Nephron (organoid): ENCODE measurements at regions not wholly inside any gene's neighbourhood (a gene's known extent, or its start where the extent isn't known, plus 50 kb on each side); places are given as distances from the start of the nearest gene placed in this dataset.
A peak's percentile ranks its signal among the peaks of the same experiment; 100 is the strongest.

Experiments used
- H3K27ac Mint-ChIP-seq, 3 experiments: 2 replicates each; pipeline ENCODE4 v1.8.0; 2020; ENCODE audit warnings: mixed read lengths in 3 of 3, mild to moderate bottlenecking in 2 of 3, moderate library complexity in 1 of 3
- H3K27me3 Mint-ChIP-seq: 2 replicates; pipeline ENCODE4 v1.8.0; 2021; ENCODE audit warnings: low read depth, mild to moderate bottlenecking, moderate library complexity, mixed read lengths
- H3K36me3 Mint-ChIP-seq: 2 replicates; pipeline ENCODE4 v1.8.0; 2020; ENCODE audit warnings: low read depth, mixed read lengths
- H3K4me1 Mint-ChIP-seq: 2 replicates; pipeline ENCODE4 v1.8.0; 2020; ENCODE audit warnings: mixed read lengths
- H3K4me3 Mint-ChIP-seq, 3 experiments: 2 replicates each; pipeline ENCODE4 v1.8.0; 2020; ENCODE audit warnings: mild to moderate bottlenecking in 3 of 3, mixed read lengths in 3 of 3, moderate library complexity in 2 of 3
- H3K9me3 Mint-ChIP-seq: 2 replicates; pipeline ENCODE4 v1.8.0; 2020; ENCODE audit warnings: mixed read lengths
- TF ChIP-seq, protein P1 (sequence below), 3 experiments: fragments of 200-600 bp; sonication (generic); IDR thresholded peaks; one replicate each; pipeline ENCODE4 v1.5.0; 2021; ENCODE audit warnings: antibody characterized with exemption in 3 of 3; ENCODE audit not compliant: unreplicated experiment in 3 of 3

DNA sequence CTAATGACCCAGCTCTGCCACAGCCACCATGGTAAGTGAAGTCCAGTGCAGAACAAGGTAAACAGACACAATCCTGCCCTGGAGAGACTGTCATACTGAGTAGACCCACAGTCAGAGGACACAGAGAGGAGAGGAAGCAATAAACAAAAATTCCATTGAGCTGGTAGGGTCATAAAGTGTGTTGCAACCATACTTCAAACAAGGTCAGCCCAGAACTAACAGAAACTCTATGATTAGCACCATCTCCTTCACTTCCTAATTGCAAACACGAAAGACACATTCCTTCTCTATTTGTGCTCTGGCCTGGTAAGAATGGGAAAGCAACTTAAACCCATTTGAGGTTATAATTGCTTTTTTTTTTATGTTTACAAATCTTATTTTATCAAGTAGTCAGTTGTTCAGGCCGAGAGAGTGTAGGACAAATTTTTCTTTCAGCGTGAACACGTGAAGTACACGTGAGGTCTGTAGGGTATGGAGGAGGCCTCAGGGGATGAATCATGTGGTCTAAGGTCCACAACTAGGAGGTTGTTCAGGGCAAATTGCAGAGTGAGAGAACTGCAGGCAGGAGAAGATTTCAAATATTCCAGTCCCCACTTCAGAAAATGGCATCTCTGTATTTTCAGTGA, 71.4 kb upstream of the GLS start:
- no peaks in the 10 kb centered on the region for H3K9me3 Mint-ChIP-seq
- TF ChIP-seq, protein P1, sequence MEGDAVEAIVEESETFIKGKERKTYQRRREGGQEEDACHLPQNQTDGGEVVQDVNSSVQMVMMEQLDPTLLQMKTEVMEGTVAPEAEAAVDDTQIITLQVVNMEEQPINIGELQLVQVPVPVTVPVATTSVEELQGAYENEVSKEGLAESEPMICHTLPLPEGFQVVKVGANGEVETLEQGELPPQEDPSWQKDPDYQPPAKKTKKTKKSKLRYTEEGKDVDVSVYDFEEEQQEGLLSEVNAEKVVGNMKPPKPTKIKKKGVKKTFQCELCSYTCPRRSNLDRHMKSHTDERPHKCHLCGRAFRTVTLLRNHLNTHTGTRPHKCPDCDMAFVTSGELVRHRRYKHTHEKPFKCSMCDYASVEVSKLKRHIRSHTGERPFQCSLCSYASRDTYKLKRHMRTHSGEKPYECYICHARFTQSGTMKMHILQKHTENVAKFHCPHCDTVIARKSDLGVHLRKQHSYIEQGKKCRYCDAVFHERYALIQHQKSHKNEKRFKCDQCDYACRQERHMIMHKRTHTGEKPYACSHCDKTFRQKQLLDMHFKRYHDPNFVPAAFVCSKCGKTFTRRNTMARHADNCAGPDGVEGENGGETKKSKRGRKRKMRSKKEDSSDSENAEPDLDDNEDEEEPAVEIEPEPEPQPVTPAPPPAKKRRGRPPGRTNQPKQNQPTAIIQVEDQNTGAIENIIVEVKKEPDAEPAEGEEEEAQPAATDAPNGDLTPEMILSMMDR (IDR thresholded peaks at IDR 0.05; ENCODE audit: unreplicated experiment in 3 of 3): no peak

DNA sequence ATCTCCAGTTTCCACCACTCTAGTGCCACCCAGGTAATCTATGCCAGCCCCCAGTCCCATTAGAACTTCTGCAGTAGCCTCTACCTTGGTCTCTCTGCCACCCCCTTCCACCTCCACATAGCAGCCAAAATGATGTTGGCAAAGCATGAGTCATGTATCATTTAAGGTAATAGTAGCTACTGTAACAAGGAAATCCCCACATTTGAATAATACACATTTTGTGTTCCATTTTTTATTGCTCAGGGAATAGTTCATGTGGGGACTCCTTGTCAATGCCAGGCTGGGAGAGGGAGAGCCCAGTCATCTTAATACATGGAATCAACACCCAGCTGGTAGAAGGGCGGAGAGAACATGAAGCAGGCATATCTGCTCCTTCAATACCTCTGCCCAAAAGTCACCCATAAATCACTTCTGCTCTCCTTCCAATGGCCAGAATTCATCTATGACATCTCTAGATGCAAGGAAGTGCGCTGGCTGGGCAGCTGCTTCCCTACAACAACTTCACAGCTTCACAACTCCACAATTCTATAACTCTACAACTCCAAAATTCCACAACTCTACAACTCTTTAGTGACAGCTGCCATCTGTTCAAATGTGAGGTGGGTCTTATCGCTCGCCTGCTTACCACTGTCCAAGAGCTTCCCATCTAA, 70.6 kb upstream of the GLS start:
- H3K4me1 Mint-ChIP-seq: peaks cover 12% of the 10 kb centered on the region
- H3K9me3 Mint-ChIP-seq: no peaks in the 10 kb centered on the region
- no peak overlapping the region for H3K4me3 Mint-ChIP-seq
- TF ChIP-seq, protein P1 (IDR thresholded peaks at IDR 0.05; ENCODE audit: unreplicated experiment in 3 of 3): no peak
- H3K27me3 Mint-ChIP-seq: peaks cover 4% of the 10 kb centered on the region
- no peaks in the 10 kb centered on the region for H3K36me3 Mint-ChIP-seq
- no peak overlapping the region for H3K27ac Mint-ChIP-seq

More for the DNA sequence above, 71.4 kb upstream of the GLS start:
- H3K36me3 Mint-ChIP-seq: no peaks in the 10 kb centered on the region
- peaks cover 7% of the 10 kb centered on the region for H3K4me1 Mint-ChIP-seq
- no peak overlapping the region for H3K27ac Mint-ChIP-seq
- H3K4me3 Mint-ChIP-seq: no peak overlapping the region
- H3K27me3 Mint-ChIP-seq: peaks cover 4% of the 10 kb centered on the region

- no peaks in the 10 kb centered on the region for H3K36me3 Mint-ChIP-seq
- H3K9me3 Mint-ChIP-seq: no peaks in the 10 kb centered on the region
- H3K4me3 Mint-ChIP-seq: peak overlapping the region in 1 of 3 experiments; percentile 7
- no peak overlapping the region for H3K27ac Mint-ChIP-seq
- peaks cover 4% of the 10 kb centered on the region for H3K27me3 Mint-ChIP-seq
- peaks cover 17% of the 10 kb centered on the region for H3K4me1 Mint-ChIP-seq
- TF ChIP-seq, protein P1 (IDR thresholded peaks at IDR 0.05; ENCODE audit: unreplicated experiment in 3 of 3): no peak
Measured at GRCh38 chr2:190810981-190811587, 69.5 kb upstream of the GLS start.

DNA sequence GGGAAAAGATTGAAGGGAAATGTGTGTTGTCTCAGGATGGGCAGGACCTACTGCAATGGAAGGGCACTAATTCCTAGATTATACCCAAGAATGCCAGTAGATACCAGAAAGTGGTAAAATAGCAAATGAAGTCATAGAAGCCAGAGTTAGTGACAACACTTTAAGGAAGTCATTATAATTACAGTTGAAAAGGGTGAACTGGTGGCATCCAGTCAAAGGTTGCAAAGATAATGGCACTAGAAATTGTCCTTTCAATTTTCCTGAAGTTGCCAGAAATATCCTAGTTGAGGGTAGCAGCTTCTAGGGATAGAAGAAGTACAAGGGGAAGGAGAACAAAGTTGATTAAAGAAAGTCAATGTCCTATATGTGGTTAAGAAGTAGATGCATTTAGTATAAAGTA, 68.8 kb upstream of the GLS start:
- Mint-ChIP-seq H3K9me3 (no peaks in the 10 kb centered on the region), H3K27me3 (peaks cover 4% of the 10 kb centered on the region), H3K27ac (no peak overlapping the region), H3K36me3 (no peaks in the 10 kb centered on the region), H3K4me3 (no peak overlapping the region), H3K4me1 (peaks cover 17% of the 10 kb centered on the region)
- TF ChIP-seq, protein P1 (IDR thresholded peaks at IDR 0.05; ENCODE audit: unreplicated experiment in 3 of 3): no peak

- TF ChIP-seq, protein P1 (IDR thresholded peaks at IDR 0.05; ENCODE audit: unreplicated experiment in 3 of 3): no peak
- H3K4me3 Mint-ChIP-seq: no peak overlapping the region
- peaks cover 17% of the 10 kb centered on the region for H3K4me1 Mint-ChIP-seq
- no peak overlapping the region for H3K27ac Mint-ChIP-seq
- no peaks in the 10 kb centered on the region for H3K36me3 Mint-ChIP-seq
- H3K27me3 Mint-ChIP-seq: peaks cover 4% of the 10 kb centered on the region
- H3K9me3 Mint-ChIP-seq: peaks cover 3% of the 10 kb centered on the region
Measured at GRCh38 chr2:190812506-190813294, 67.9 kb upstream of the GLS start.
